ENCODE measurements at regions not wholly inside any gene's neighbourhood (a gene's known extent, or its start where the extent isn't known, plus 50 kb on each side); places are given as distances from the start of the nearest gene placed in this dataset.

GRCh38 chr5:8848366-8848765 lies 697.5 kb downstream of the SEMA5A start:
- H2AFZ ChIP-seq (ENCODE audit: low read depth, low read length, poor library complexity, severe bottlenecking), result no peak overlapping the region
- BruUV-seq (replicated peaks), result no TSS peak
- no peak for ATAC-seq
- H3K9me3 ChIP-seq (ENCODE audit: control insufficient read depth in 1 of 2, insufficient read depth in 1 of 2, low read depth in 1 of 2, low read length in 2 of 2), result peaks cover 10 to 23% of the 10 kb centered on the region in 2 experiments; a peak in 2 of 4 replicates
- H3K4me2 ChIP-seq (ENCODE audit: low read length), result no peak overlapping the region
- H3K4me1 ChIP-seq (ENCODE audit: control insufficient read depth in 1 of 2, insufficient read depth in 2 of 2, low read length in 2 of 2), result no peaks in the 10 kb centered on the region
- no peak overlapping the region for H3K4me3 ChIP-seq (replicated peaks in 1 of 2; ENCODE audit: low read depth in 1 of 2, low read length in 2 of 2)
- no peaks in the 10 kb centered on the region for H3K36me3 ChIP-seq (ENCODE audit: control insufficient read depth in 1 of 2, insufficient read depth in 2 of 2, low read length in 2 of 2)
- H3K27me3 ChIP-seq (ENCODE audit: insufficient read depth, low read length), result no peaks in the 10 kb centered on the region
- H4K20me1 ChIP-seq (ENCODE audit: insufficient read depth), result no peaks in the 10 kb centered on the region
- H3K79me2 ChIP-seq (ENCODE audit: insufficient read depth, low read length), result no peaks in the 10 kb centered on the region
- POLR2A ChIA-PET, result no interaction called here
- H3K9ac ChIP-seq (ENCODE audit: low read length), result no peak overlapping the region
- TF ChIP-seq ZNF274 (IDR thresholded peaks at IDR 0.05; ENCODE audit: low read depth, low read length) (no peak), POLR2A (IDR thresholded peaks at IDR 0.05; ENCODE audit: borderline replicate concordance, extremely low read depth, insufficient read depth, insufficient read length) (no peak), YY1 (IDR thresholded peaks at IDR 0.05; ENCODE audit: extremely low read depth, insufficient replicate concordance, low read depth, low read length) (no peak), REST (IDR thresholded peaks at IDR 0.05; ENCODE audit: low read depth) (no peak), SP1 (IDR thresholded peaks at IDR 0.05; ENCODE audit: low read depth) (no peak), ATF3 (IDR thresholded peaks at IDR 0.05) (no peak)
- CTCF ChIA-PET, result no interaction called here
- no peak overlapping the region for H3K27ac ChIP-seq (ENCODE audit: low read depth, low read length)
- RAD21 ChIA-PET (ENCODE audit: low non-redundant PET in 1 of 2, low total read pairs in 2 of 2, uncharacterized antibody in 2 of 2, unreplicated experiment in 2 of 2), result no interaction called here
- DNase-seq (ENCODE audit: low read depth, low spot score), result no peak
- no peaks in the 10 kb centered on the region for H3K9me2 ChIP-seq (ENCODE audit: insufficient read depth)
- intact Hi-C loops (cut with micrococcal nuclease), result no loop called here
